DLD1 (cell line): ENCODE measurements at regions not wholly inside any gene's neighbourhood (a gene's known extent, or its start where the extent isn't known, plus 50 kb on each side); places are given as distances from the start of the nearest gene placed in this dataset.
"Not testable (repeated sequence)": the region's sequence is repeated elsewhere in the genome, so short reads cannot be mapped to it uniquely, and the experiment has no call there.

Experiments used
- in situ Hi-C: cut with HindIII; loops from 2 replicates; pipeline ENCODE4 v1.10.0; 2017; ENCODE audit warnings: low sequenced_read_pairs

DNA sequence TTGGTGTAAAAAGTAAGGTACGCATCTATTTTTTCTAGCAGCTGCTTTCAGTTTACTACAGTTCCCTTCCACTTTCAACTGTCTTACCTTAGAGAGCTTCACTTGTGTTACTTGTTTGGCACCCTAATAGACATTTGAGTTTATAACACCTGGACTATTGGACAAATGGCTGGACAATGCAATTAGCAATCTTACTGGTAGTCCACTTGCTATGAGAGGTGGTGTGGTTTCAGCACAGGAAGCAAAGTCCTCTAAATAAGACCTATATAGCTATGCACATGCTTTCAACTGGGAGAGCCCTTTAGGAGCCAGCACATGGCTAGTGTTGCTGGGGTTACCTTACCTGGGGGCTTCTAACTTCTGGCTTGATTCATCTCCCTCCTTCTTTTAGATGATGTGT is 119.6 kb upstream of the RANBP3L start:
- in situ Hi-C loops, result loop anchor here (25.0 kb wide), 1 partner anchor 266 kb away; no protein-coding TSS in a partner anchor

DNA sequence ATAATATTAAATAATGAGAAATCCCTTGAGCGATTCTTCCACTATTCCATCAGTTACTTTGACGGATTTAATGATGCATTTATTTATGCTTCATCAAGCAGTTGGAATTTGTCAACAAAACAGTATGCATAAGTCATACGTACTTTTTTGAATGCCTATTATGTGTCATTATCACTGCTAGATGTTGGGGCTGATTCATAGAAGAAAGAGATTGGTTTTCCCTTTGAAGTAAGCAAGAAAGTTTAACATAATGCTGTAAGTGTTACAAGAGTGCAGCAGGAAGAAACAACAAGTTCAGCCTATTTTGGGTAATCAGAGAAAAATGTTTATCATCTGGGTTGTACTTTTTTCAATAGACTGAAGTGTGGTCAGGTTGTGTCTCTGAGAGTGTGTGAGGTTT is 121.2 kb upstream of the RANBP3L start:
- in situ Hi-C loops, result loop anchor here (25.0 kb wide), 1 partner anchor 264 kb away; no protein-coding TSS in a partner anchor

DNA sequence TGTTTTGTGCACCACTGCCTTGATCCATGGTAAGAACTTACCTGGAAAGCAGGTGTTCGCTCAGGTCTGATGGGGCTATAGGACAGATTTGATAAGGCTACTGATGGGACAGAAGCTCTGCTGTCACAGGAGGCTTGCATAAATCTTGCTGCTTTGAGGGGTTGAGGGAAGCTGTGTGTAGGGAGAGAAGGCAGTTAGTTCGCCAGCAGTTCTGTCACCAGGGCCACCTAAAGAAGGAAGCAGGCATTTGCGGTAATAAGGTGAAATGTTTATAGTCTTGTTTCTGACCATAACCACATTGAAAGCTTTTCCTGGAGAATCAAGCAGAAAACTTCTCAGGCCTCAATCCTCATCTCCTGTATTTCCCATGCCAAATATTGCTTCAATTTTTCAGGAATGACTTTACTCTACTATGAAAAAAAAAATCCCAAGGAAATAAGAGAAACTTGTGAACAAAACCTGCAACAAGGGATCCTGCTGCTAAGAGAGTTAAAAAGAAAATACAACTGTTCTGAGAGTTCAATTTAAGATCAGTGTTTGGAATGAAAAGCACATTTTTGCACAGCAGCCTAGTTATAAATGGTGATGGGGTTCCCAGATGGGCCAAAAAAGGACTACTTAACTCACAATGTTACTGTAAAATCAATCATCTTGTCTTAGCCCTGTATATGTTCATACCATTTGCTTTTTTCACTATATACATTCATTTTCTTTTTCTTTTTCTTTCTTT is 122.0 kb upstream of the RANBP3L start:
- in situ Hi-C loops, result loop anchor here (25.0 kb wide), 1 partner anchor 264 kb away; no protein-coding TSS in a partner anchor

DNA sequence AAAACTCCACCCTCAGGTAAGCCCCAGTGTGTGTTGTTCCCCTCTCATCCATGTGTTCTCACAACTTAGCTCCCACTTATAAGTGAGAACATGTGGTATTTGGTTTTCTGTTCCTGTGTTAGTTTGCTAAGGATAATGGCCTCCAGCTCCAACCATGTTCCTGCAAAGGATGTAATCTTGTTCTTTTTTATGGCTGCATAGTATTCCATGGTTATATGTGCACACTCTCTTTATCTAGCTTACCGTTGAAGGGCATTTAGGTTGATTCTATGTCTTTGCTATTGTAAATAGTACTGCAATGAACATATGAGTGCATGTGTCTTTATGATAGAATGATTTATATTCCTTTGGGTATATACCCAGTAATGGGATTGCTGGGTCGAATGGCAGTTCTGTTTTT is 124.4 kb upstream of the RANBP3L start:
- in situ Hi-C loops, result not testable (repeated sequence)

DNA sequence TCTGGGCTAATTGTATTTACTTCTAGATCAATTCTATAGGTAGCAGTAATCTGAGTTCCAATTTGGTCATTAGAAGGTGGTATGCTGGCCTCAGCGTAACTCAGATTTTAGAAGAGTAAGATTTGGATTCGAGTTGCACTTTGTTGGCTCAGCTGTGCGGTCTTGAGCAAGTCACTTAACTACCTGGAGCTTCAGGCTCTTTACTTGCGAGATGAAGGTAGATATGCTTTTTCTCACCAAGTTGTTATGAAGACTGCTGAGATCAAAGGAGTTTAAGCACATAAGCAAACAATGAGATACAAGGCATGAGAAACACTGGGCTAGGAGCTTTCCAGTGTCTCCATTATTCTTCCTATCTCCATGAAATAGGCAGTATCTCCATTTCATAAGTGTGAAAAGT is 133.8 kb upstream of the RANBP3L start:
- in situ Hi-C loops, result no loop called here

DNA sequence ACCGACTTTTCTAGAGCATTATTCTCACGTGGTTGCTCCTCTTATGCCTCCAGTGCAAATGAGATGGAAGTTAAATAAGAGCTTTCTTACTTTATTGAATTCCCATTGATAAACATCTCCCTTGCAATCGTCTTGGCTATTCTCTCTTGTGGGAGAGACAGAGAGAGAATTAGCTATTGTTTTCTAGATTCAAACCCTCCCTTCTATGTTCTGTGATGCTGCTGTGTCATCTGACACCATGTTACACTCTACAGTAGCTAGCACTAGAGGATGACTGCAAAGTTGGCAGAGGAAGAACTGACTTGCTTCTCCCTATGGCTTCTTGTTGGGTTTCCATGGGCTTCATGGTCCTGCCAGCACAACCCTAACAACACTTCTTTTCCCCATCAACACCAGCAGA is 134.6 kb upstream of the RANBP3L start:
- in situ Hi-C loops, result no loop called here

DNA sequence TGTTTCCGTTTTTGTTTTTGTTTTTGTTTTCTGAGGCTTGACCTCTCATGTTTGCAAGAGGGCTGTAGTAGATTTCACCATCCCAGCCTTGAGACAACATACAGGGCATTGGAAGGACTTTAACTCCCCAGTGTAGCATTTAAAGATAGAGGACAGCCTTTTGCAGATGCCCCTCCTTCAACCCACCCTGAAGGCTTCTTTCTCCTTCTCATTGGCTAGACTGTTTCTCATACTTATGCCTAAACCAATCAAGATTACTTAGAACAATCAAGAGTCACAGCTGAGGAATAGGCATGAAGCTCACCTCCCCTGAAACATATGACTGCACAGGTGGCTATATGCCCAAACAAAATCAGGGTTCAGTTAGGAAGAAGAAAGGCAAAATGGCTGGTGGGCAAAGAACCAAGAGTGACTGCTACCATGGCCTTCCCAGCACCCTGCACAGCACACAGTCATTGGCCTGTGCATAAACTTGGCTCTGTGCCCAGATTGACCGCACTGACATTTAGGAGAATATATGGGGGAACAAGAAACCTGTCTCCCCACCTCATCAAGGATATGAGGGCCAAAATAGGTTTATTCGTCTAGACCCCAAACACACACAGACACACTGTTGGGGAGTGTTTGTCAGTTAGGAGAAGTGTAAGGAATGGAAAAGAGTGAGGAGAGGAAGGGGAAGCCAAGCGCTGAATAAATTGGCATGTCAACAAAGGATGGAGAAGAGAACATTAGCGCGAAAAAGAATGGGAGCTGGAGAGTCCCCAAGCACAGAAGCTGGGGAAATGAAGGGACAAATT is 137.3 kb upstream of the RANBP3L start:
- in situ Hi-C loops, result no loop called here

DNA sequence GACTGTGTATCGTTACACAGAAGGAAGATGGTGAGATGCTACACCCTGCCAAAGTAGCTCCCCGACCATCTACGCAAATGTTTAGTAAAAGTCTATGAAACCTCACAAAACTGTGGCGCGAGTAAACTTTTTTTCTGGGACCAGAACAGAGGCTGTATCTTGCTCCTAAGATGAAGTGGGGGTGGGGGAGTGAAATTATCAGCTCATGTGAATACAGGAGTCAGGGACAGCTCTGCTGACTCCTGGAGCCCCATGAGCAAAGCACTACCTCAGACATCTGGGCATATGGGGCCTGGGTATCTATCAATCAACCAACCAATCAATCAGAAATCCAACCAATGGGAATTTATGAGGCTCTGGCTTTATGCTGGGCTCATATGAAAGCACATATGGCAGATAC is 138.6 kb upstream of the RANBP3L start:
- in situ Hi-C loops, result no loop called here

DNA sequence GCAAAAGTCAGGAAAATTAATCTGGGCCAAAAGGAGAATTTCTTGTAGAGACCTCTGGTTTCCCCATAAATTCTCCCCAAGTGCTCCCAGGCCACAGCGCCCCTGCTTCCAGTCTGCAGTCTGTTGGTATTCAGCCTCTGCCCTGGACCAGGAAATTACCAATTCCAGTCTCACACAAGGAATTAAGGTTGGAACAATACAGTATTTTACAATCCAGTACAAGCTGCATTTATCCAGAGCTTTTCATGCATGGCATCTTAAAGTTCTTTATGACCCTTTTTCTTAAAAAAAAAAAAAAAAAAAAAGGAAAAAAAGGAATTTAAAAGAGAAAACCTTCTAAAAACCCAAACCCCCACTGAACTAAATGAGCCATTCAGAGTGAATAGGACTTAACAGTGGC is 139.6 kb upstream of the RANBP3L start:
- in situ Hi-C loops, result no loop called here

DNA sequence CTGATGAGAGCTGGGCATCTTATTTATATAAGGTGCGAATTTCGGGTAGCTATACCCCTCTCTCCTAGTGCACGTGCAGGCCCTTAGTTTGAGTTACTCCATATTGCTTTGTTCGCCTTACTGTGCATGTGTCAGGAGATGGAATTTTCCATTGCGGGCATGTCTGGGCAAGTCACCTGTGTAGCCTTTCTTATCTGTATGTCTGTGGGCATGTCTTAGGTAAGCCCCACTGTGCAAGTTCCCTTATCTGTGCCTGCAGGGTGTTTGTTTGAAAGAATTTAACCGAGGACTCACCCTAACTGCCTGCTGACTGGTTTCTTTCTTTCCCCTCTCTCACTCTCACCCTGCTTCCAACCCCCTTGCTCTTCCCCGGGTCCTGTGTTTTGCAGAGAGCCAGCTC is 140.7 kb upstream of the RANBP3L start:
- in situ Hi-C loops, result no loop called here

DNA sequence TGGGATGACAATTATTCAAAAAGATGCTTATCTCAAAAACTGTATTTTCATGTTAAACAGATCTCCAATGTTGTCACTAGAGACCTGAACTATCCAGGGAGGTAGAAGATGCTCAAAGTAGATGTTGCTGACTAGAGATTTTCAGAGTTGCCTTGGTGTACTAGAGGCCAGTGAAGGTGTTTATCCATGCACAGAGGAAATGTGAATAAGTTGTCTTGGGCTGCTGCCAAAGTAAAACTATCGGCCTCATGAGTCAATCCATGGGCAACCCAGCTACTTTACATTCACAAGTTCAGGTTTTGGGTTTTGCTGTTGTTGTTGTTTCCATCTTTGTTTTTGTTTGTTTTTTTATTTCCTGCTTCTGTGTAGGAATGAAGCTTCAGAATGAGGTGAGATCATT is 141.1 kb upstream of the RANBP3L start:
- in situ Hi-C loops, result no loop called here

DNA sequence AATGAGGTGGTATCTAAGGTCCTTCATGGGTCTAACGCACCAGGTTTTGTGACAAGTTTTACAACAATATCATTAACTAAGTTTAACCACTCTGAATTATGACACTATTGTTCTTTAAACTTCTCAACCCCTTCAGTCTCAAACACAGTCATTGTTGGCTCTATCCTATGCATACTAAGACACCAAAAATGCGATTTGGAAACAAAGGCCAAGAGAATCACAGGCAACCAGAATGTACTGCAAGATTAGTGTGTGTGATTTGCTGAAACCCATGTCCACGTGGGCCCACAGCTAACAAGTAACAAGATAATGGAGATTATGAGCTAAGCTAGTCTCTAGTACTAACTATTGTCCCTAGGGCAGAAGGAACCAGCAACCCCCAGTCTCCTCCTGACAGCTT is 142.2 kb upstream of the RANBP3L start:
- in situ Hi-C loops, result no loop called here

DNA sequence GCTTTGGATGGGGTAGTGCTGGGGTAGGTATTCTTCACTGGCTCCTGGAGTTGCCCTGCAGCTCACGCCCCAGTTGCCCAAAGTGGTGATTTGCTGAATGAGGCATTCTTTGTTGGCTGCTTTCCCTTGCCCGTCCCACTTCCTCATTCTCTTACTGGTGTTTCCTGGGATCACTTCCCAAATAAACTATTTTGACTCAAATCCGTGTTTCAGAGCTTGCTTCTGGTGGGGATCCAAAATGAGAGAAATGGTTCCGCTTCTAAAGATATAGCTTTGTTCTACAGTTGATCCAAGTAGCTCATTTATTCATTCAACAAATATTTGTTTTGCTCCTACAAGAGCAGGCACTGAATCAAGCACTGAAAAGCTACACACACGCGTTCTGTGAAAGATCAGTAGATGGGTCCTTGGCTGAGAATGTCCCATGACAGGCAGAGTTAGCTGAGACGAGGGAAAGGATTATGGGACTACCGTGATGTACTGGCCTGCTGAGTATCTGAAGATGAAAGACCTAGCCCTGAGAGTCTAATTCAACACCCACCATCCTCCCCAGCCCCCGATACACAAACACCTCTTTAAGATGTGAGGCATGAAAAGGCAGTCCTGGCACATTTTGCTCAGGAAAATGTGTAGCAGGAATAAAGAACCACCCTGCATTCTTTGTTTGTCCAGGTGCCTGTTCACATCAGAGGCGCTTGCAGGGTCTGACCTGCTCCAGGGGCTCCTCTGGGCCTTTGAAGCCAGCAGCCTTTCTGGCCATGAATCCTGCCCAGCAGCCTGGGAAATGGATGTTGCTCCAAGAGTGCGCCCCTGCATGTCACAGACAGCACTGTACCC is 143.1 kb upstream of the RANBP3L start:
- in situ Hi-C loops, result no loop called here

DNA sequence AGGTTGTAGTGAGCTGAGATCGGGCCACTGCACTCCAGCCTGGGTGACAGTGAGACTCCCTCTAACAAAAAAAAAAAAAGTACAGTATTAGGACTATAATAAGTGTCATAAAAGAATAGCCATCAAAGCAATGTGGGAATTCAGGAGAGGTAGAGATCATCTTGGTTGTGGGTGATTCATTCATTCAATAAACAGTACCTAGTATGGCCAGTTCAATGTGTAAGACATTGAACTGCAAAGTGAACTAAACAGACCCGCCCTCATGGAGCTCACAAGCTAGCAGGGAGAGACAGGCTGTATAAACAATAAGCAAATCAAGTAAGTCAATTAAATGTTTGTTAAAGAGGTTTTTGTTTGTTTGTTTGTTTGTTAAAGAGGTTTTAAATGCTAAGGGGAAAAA is 146.1 kb upstream of the RANBP3L start:
- in situ Hi-C loops, result no loop called here

DNA sequence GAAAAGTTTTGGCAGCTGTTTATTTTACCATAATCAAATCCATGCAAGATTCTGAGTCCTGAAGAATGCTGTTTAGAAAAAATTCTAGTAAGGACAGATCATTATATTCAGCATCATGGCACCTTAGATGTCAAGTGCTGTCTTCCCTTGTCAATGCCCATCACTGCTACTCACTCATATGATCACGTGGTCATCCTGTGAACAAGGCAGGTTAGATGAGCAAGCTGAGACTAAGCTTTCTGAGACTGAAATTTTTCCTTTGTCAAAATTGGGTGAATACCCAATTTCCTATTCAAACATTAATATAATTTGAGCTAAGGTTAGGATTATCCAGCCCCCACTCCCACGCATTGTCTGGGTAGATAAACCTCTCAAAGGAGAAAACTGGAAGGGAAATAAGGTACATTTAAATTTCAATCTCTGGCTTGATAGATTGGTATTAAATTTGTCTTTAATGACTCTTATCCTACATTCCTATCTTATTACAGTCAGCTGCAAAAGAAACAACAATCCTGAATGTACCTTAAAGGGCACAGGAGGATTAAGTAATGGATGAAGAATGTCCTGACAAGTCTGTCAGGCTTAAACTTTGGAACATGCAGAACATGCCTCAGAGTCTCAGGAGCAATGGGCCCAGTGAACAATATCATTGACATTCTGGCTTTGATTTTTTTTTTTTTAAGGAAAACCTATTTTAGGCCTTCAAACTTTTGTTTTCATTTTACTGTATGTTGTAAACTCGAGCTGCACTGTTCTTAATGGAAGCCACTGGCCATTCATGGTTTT is 148.7 kb upstream of the RANBP3L start:
- in situ Hi-C loops, result no loop called here

DNA sequence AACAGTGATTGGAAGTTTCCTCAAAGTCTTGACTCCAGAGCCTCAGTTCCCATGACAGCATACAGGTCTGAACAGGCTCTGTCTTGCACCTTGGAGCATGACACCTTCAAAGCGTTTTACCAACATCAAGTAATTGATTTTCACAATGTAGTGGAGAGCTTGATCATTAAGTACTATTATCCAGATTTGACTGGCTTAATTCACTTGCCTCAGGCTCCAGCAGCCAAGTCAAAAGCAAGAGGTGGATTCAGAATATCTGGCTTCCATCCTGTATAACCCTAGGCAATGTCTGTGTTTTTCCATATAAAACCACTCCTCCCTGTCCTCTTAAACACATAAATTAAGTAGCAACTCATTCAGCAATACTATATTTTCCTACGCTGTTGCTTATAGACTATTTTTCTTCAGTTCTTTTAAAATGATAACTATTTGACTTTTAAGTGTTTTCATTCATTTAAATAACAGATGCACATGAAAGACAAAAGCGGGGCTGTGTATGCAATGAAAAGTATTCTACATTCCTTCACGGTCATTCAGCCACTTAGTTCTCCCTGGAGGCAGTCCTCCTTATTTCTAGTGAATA is 150.8 kb upstream of the RANBP3L start:
- in situ Hi-C loops, result no loop called here

DNA sequence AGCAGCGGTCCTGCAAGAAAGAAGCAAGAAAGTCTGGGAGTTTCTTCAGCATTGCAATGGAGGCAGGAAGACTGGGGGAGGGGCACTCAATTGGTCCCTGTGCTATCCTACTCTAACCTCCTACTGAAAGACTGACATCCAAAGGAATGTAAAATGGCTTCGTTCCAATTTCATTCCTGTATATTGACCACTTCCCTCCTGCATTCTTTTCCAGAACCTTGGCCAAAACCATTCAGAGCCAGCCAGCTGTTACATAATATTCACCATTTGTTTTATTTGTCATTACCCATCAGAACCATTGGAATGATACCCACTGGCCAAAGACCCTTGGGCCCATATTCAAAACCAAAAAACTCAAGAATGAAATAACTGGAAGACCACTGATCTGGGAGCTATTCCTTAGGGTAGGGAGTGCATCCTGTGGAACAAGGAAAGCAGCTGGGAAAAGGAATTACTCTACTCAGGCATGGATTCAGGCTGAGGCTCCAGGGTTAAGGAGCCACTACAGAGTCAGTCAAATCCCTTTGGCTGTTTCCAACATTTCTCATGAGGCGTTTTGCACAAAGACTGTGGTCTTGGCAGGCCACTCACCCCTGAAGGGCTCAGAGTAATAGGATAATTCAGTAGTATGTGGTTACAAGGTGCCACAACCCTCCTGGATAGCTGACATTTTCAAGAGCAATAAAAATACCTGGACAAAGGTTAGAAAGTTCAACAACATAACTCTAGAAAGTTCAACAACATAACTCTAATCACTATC is 148.7 kb upstream of the SLC1A3 start:
- in situ Hi-C loops, result no loop called here

DNA sequence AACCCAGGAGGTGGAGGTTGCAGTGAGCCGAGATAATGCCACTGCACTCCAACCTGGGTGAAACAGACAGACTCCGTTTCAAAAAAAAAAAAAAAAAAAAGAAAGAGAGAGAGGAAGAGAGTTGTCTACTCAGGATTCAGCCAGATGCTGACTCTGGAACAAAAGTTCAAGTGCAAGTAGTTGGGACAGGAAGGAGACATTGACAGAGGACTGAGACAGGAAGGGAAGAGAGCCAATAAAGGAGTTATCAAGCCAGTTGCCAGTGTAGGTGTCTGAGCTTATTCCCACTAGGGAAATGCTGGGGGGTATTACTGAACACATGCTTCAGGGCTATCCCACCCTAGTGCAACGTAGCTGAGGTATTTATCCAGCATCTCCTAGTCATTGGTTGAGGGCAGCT is 147.7 kb upstream of the SLC1A3 start:
- in situ Hi-C loops, result no loop called here
